ENCODE measurements at regions not wholly inside any gene's neighbourhood (a gene's known extent, or its start where the extent isn't known, plus 50 kb on each side); places are given as distances from the start of the nearest gene placed in this dataset.
A peak's percentile ranks its signal among the peaks of the same experiment; 100 is the strongest.

GRCh38 chr6:114435985-114436384 is 93.2 kb upstream of the HS3ST5 start:
- POLR2A ChIA-PET, result no interaction called here
- no peaks in the 10 kb centered on the region for H4K20me1 ChIP-seq (ENCODE audit: insufficient read depth)
- DNase-seq (ENCODE audit: low read depth, low spot score) (no peak), ATAC-seq (no peak)
- TF ChIP-seq ELF1 (IDR thresholded peaks at IDR 0.05; ENCODE audit: borderline replicate concordance, low read depth) (no peak), CTCF (IDR thresholded peaks at IDR 0.05 in 2 of 3, conservative IDR thresholded peaks at IDR 0.05 in 1 of 3; ENCODE audit: borderline replicate concordance in 1 of 3, insufficient read depth in 1 of 3, low read depth in 2 of 3, low read length in 2 of 3) (no peak), FOSL1 (IDR thresholded peaks at IDR 0.05; ENCODE audit: low read depth) (no peak), ZNF274 (IDR thresholded peaks at IDR 0.05; ENCODE audit: low read depth, low read length) (no peak), YY1 (IDR thresholded peaks at IDR 0.05; ENCODE audit: extremely low read depth, insufficient replicate concordance, low read depth, low read length) (no peak), ATF3 (IDR thresholded peaks at IDR 0.05) (no peak)
- RAD21 ChIA-PET (ENCODE audit: low non-redundant PET in 1 of 2, low total read pairs in 2 of 2, uncharacterized antibody in 2 of 2, unreplicated experiment in 2 of 2), result no interaction called here
- BruUV-seq (replicated peaks), result no TSS peak
- no peak overlapping the region for H3K4me2 ChIP-seq (ENCODE audit: low read length)
- no peaks in the 10 kb centered on the region for H3K4me1 ChIP-seq (ENCODE audit: control insufficient read depth in 1 of 2, insufficient read depth in 2 of 2, low read length in 2 of 2)
- intact Hi-C loops (cut with micrococcal nuclease), result no loop called here
- H3K36me3 ChIP-seq (ENCODE audit: control insufficient read depth in 1 of 2, insufficient read depth in 2 of 2, low read length in 2 of 2), result no peaks in the 10 kb centered on the region
- H3K9me2 ChIP-seq (ENCODE audit: insufficient read depth), result no peaks in the 10 kb centered on the region
- H3K9me3 ChIP-seq (ENCODE audit: control insufficient read depth in 1 of 2, insufficient read depth in 1 of 2, low read depth in 1 of 2, low read length in 2 of 2), result no peaks in the 10 kb centered on the region
- H3K27ac ChIP-seq (ENCODE audit: low read depth, low read length), result no peak overlapping the region
- H3K4me3 ChIP-seq (replicated peaks in 1 of 2; ENCODE audit: low read depth in 1 of 2, low read length in 2 of 2), result no peak overlapping the region
- H3K9ac ChIP-seq (ENCODE audit: low read length), result no peak overlapping the region
- CTCF ChIA-PET, result no interaction called here
- H2AFZ ChIP-seq (ENCODE audit: low read depth, low read length, poor library complexity, severe bottlenecking), result no peak overlapping the region
- no peaks in the 10 kb centered on the region for H3K79me2 ChIP-seq (ENCODE audit: insufficient read depth, low read length)
- H3K27me3 ChIP-seq (ENCODE audit: insufficient read depth, low read length), result no peaks in the 10 kb centered on the region

- CTCF ChIA-PET, result no interaction called here
- H3K4me3 ChIP-seq (replicated peaks in 1 of 2; ENCODE audit: low read depth in 1 of 2, low read length in 2 of 2), result no peak overlapping the region
Observed at GRCh38 chr6:114432400-114432799, 89.6 kb upstream of the HS3ST5 start.

More at GRCh38 chr6:114432400-114432799, 89.6 kb upstream of the HS3ST5 start:
- POLR2A ChIA-PET, result no interaction called here
- DNase-seq (ENCODE audit: low read depth, low spot score), result no peak
- no peak overlapping the region for H3K27ac ChIP-seq (ENCODE audit: low read depth, low read length)
- no peaks in the 10 kb centered on the region for H3K9me2 ChIP-seq (ENCODE audit: insufficient read depth)
- no peak overlapping the region for H3K4me2 ChIP-seq (ENCODE audit: low read length)
- no peaks in the 10 kb centered on the region for H3K9me3 ChIP-seq (ENCODE audit: control insufficient read depth in 1 of 2, insufficient read depth in 1 of 2, low read depth in 1 of 2, low read length in 2 of 2)
- no peaks in the 10 kb centered on the region for H3K27me3 ChIP-seq (ENCODE audit: insufficient read depth, low read length)
- intact Hi-C loops (cut with micrococcal nuclease), result no loop called here
- no peak for ATAC-seq
- no peaks in the 10 kb centered on the region for H3K79me2 ChIP-seq (ENCODE audit: insufficient read depth, low read length)
- no TSS peak for BruUV-seq (replicated peaks)
- TF ChIP-seq REST (IDR thresholded peaks at IDR 0.05; ENCODE audit: low read depth), result peak; percentile 20; the same call in 1 of the 2 replicates
- TF ChIP-seq POLR2AphosphoS5 (IDR thresholded peaks at IDR 0.05; ENCODE audit: low read depth, low read length), result no peak
- H3K4me1 ChIP-seq (ENCODE audit: control insufficient read depth in 1 of 2, insufficient read depth in 2 of 2, low read length in 2 of 2), result no peaks in the 10 kb centered on the region
- no peaks in the 10 kb centered on the region for H3K36me3 ChIP-seq (ENCODE audit: control insufficient read depth in 1 of 2, insufficient read depth in 2 of 2, low read length in 2 of 2)
- RAD21 ChIA-PET (ENCODE audit: low non-redundant PET in 1 of 2, low total read pairs in 2 of 2, uncharacterized antibody in 2 of 2, unreplicated experiment in 2 of 2), result no interaction called here
- no peaks in the 10 kb centered on the region for H4K20me1 ChIP-seq (ENCODE audit: insufficient read depth)
- H3K9ac ChIP-seq (ENCODE audit: low read length), result no peak overlapping the region
- H2AFZ ChIP-seq (ENCODE audit: low read depth, low read length, poor library complexity, severe bottlenecking), result no peak overlapping the region
